ENCODE measurements at regions not wholly inside any gene's neighbourhood (a gene's known extent, or its start where the extent isn't known, plus 50 kb on each side); places are given as distances from the start of the nearest gene placed in this dataset.

GRCh38 chr12:19053218-19053617 is 76.3 kb upstream of the PLEKHA5 start:
- WGBS (ENCODE audit: low lambda C conversion rate, missing lambda C conversion rate): 76% methylated on average over 1 of the region's 1 CpG
- no peaks in the 10 kb centered on the region for H3K27me3 ChIP-seq
- H3K4me1 ChIP-seq (ENCODE audit: insufficient read depth): no peaks in the 10 kb centered on the region
- no peaks in the 10 kb centered on the region for H3K79me2 ChIP-seq
- H3K4me3 ChIP-seq: no peak overlapping the region
- no peaks in the 10 kb centered on the region for H3K9me3 ChIP-seq (ENCODE audit: low read depth)
- no peak overlapping the region for H2AFZ ChIP-seq
- no peak for TF ChIP-seq CTCF (IDR thresholded peaks at IDR 0.05; ENCODE audit: poor library complexity)
- TF ChIP-seq EZH2 (IDR thresholded peaks at IDR 0.05; ENCODE audit: borderline replicate concordance): no peak
- no peak for TF ChIP-seq EZH2phosphoT487 (IDR thresholded peaks at IDR 0.05; ENCODE audit: low read depth, severe bottlenecking, unreplicated experiment)
- DNase-seq (ENCODE audit: low spot score): no peak
- H3K36me3 ChIP-seq (replicated peaks; ENCODE audit: insufficient read depth, low read depth): no peaks in the 10 kb centered on the region
- no peaks in the 10 kb centered on the region for H4K20me1 ChIP-seq (ENCODE audit: insufficient read depth, poor library complexity, severe bottlenecking)
- no peaks in the 10 kb centered on the region for H3K9me2 ChIP-seq (replicated peaks; ENCODE audit: insufficient read depth)
- no peak overlapping the region for H3K4me2 ChIP-seq
- no peak overlapping the region for H3K27ac ChIP-seq

- no peak overlapping the region for H3K4me3 ChIP-seq
- no peak overlapping the region for H3K4me2 ChIP-seq
- no peaks in the 10 kb centered on the region for H3K9me2 ChIP-seq (replicated peaks; ENCODE audit: insufficient read depth)
- H3K79me2 ChIP-seq: no peaks in the 10 kb centered on the region
- H4K20me1 ChIP-seq (ENCODE audit: insufficient read depth, poor library complexity, severe bottlenecking): no peaks in the 10 kb centered on the region
- no peaks in the 10 kb centered on the region for H3K9me3 ChIP-seq (ENCODE audit: low read depth)
- H3K27me3 ChIP-seq: no peaks in the 10 kb centered on the region
- WGBS (ENCODE audit: low lambda C conversion rate, missing lambda C conversion rate): 91% methylated on average over 1 of the region's 1 CpG
- no peak for DNase-seq (ENCODE audit: low spot score)
- H3K36me3 ChIP-seq (replicated peaks; ENCODE audit: insufficient read depth, low read depth): no peaks in the 10 kb centered on the region
- TF ChIP-seq CTCF (IDR thresholded peaks at IDR 0.05; ENCODE audit: poor library complexity) (no peak), EZH2 (IDR thresholded peaks at IDR 0.05; ENCODE audit: borderline replicate concordance) (no peak), EZH2phosphoT487 (IDR thresholded peaks at IDR 0.05; ENCODE audit: low read depth, severe bottlenecking, unreplicated experiment) (no peak)
- no peak overlapping the region for H3K27ac ChIP-seq
- no peak overlapping the region for H2AFZ ChIP-seq
- H3K4me1 ChIP-seq (ENCODE audit: insufficient read depth): no peaks in the 10 kb centered on the region
These were observed 75.5 kb upstream of the PLEKHA5 start for GRCh38 chr12:19054035-19054434.

- Histone ChIP-seq H3K9me2 (replicated peaks; ENCODE audit: insufficient read depth) (no peaks in the 10 kb centered on the region), H3K27me3 (no peaks in the 10 kb centered on the region), H3K4me1 (ENCODE audit: insufficient read depth) (no peaks in the 10 kb centered on the region), H3K4me2 (no peak overlapping the region), H3K9me3 (ENCODE audit: low read depth) (no peaks in the 10 kb centered on the region), H3K27ac (no peak overlapping the region), H3K36me3 (replicated peaks; ENCODE audit: insufficient read depth, low read depth) (no peaks in the 10 kb centered on the region), H3K4me3 (no peak overlapping the region), H3K79me2 (no peaks in the 10 kb centered on the region), H4K20me1 (ENCODE audit: insufficient read depth, poor library complexity, severe bottlenecking) (no peaks in the 10 kb centered on the region), H2AFZ (no peak overlapping the region)
- TF ChIP-seq EZH2phosphoT487 (IDR thresholded peaks at IDR 0.05; ENCODE audit: low read depth, severe bottlenecking, unreplicated experiment) (no peak), EZH2 (IDR thresholded peaks at IDR 0.05; ENCODE audit: borderline replicate concordance) (no peak)
- no peak for DNase-seq (ENCODE audit: low spot score)
- WGBS (ENCODE audit: low lambda C conversion rate, missing lambda C conversion rate): 88% methylated on average over 4 of the region's 4 CpGs
These were observed 73.9 kb upstream of the PLEKHA5 start for GRCh38 chr12:19055589-19055988.

- no peak overlapping the region for H2AFZ ChIP-seq
- H3K27me3 ChIP-seq: no peaks in the 10 kb centered on the region
- no peak overlapping the region for H3K27ac ChIP-seq
- no peaks in the 10 kb centered on the region for H3K9me3 ChIP-seq (ENCODE audit: low read depth)
- DNase-seq (ENCODE audit: low spot score): no peak
- no peaks in the 10 kb centered on the region for H3K4me1 ChIP-seq (ENCODE audit: insufficient read depth)
- TF ChIP-seq CTCF (IDR thresholded peaks at IDR 0.05; ENCODE audit: poor library complexity): no peak
- TF ChIP-seq EZH2phosphoT487 (IDR thresholded peaks at IDR 0.05; ENCODE audit: low read depth, severe bottlenecking, unreplicated experiment): no peak
- no peak for TF ChIP-seq EZH2 (IDR thresholded peaks at IDR 0.05; ENCODE audit: borderline replicate concordance)
- no peaks in the 10 kb centered on the region for H3K79me2 ChIP-seq
- H3K4me3 ChIP-seq: no peak overlapping the region
- no peak overlapping the region for H3K4me2 ChIP-seq
- H3K36me3 ChIP-seq (replicated peaks; ENCODE audit: insufficient read depth, low read depth): no peaks in the 10 kb centered on the region
- WGBS (ENCODE audit: low lambda C conversion rate, missing lambda C conversion rate): 55% methylated on average over 5 of the region's 5 CpGs
- no peaks in the 10 kb centered on the region for H4K20me1 ChIP-seq (ENCODE audit: insufficient read depth, poor library complexity, severe bottlenecking)
- H3K9me2 ChIP-seq (replicated peaks; ENCODE audit: insufficient read depth): no peaks in the 10 kb centered on the region
These were observed 71.1 kb upstream of the PLEKHA5 start for GRCh38 chr12:19058235-19059021.

All from hepatocyte (in vitro differentiated cells).